Natural killer cell (primary cell): ENCODE measurements at regions not wholly inside any gene's neighbourhood (a gene's known extent, or its start where the extent isn't known, plus 50 kb on each side); places are given as distances from the start of the nearest gene placed in this dataset.

Experiments
- ATAC-seq, 3 donors: fragments of 150-1000 bp in 2 of 3; fragments of 200-7000 bp in 1 of 3; cut with Tn5 transposase; 1 replicate in 1 of 3; 2 replicates in 2 of 3; pipeline ENCODE4 v1.10.0; 2021; ENCODE audit warnings: mild to moderate bottlenecking in 2 of 3, moderate library complexity in 2 of 3
- DNase-seq, 2 donors: peaks; one replicate each; pipeline versions ENCODE4 v3.0.0 to v3.0.0-alpha.2; 2013 to 2021; ENCODE audit warnings: mixed read lengths in 1 of 2
- H3K27ac ChIP-seq: one replicate; pipeline ENCODE4 v1.5.1; 2013; ENCODE audit warnings: mild to moderate bottlenecking, low read length
- H3K27me3 ChIP-seq: one replicate; pipeline ENCODE4 v1.6.1; 2013; ENCODE audit warnings: low read length; ENCODE audit not compliant: control insufficient read depth, insufficient read depth
- H3K36me3 ChIP-seq: one replicate; pipeline ENCODE4 v1.6.1; 2013; ENCODE audit warnings: low read length; ENCODE audit not compliant: control insufficient read depth, insufficient read depth
- H3K4me1 ChIP-seq: one replicate; pipeline ENCODE4 v1.6.1; 2013; ENCODE audit warnings: low read length; ENCODE audit not compliant: control insufficient read depth, insufficient read depth
- H3K4me3 ChIP-seq: one replicate; pipeline ENCODE4 v1.5.1; 2013; ENCODE audit warnings: low read length
- H3K9me3 ChIP-seq: one replicate; pipeline ENCODE4 v1.6.1; 2013; ENCODE audit warnings: low read length; ENCODE audit not compliant: control insufficient read depth, insufficient read depth
- H3K27ac Mint-ChIP-seq, 2 donors: one replicate each; pipeline ENCODE4 v1.8.0; 2022; ENCODE audit warnings: mild to moderate bottlenecking in 2 of 2, mixed read lengths in 2 of 2, moderate library complexity in 1 of 2
- H3K27me3 Mint-ChIP-seq, 2 donors: one replicate each; pipeline ENCODE4 v1.8.0; 2022; ENCODE audit warnings: low read depth in 2 of 2, mixed read lengths in 2 of 2
- H3K36me3 Mint-ChIP-seq: one replicate; pipeline ENCODE4 v1.8.0; 2022; ENCODE audit warnings: mixed read lengths
- H3K4me1 Mint-ChIP-seq, 2 donors: one replicate each; pipeline ENCODE4 v1.8.0; 2022; ENCODE audit warnings: mixed read lengths in 2 of 2
- H3K4me3 Mint-ChIP-seq: one replicate; pipeline ENCODE4 v1.8.0; 2022; ENCODE audit warnings: mild to moderate bottlenecking, moderate library complexity, mixed read lengths
- H3K9me3 Mint-ChIP-seq, 2 donors: one replicate each; pipeline ENCODE4 v1.8.0; 2022; ENCODE audit warnings: mixed read lengths in 2 of 2
- CTCF ChIP-seq: fragments of 200-600 bp; IDR thresholded peaks from one replicate; pipeline ENCODE4 v1.8.0; 2022; ENCODE audit warnings: antibody characterized with exemption
- WGBS: methylation state at CpG from one replicate; pipeline ENCODE4 v1.1.7; 2013; ENCODE audit warnings: missing lambda C conversion rate; ENCODE audit not compliant: insufficient coverage; 5-methylcytosine and 5-hydroxymethylcytosine counted together
- intact Hi-C: fragments of 100-400 bp; cut with micrococcal nuclease; formaldehyde crosslinking; loops from one replicate; pipeline ENCODE4 v1.14.2; 2022

- peaks cover 20 to 23% of the 10 kb centered on the region in 2 donors for H3K27me3 Mint-ChIP-seq
- Histone ChIP-seq H3K27ac (no peak overlapping the region), H3K36me3 (no peaks in the 10 kb centered on the region), H3K27me3 (peaks cover 2% of the 10 kb centered on the region), H3K4me1 (no peaks in the 10 kb centered on the region), H3K9me3 (no peaks in the 10 kb centered on the region), H3K4me3 (no peak overlapping the region)
- no peak for TF ChIP-seq CTCF
- DNase-seq (no peak), ATAC-seq (no peak)
- no peak overlapping the region for H3K4me3 Mint-ChIP-seq
- no peaks in the 10 kb centered on the region for H3K36me3 Mint-ChIP-seq
- no peaks in the 10 kb centered on the region for H3K9me3 Mint-ChIP-seq
- WGBS, result 100% methylated on average over 1 of the region's 1 CpG
- H3K27ac Mint-ChIP-seq, result no peak overlapping the region
- intact Hi-C loops, result no loop called here
- H3K4me1 Mint-ChIP-seq, result no peaks in the 10 kb centered on the region
Observed at GRCh38 chr10:75331081-75331480, 70.5 kb downstream of the ZNF503 start.

GRCh38 chr10:75329190-75329745, 72.3 kb downstream of the ZNF503 start:
- 88% methylated on average over 2 of the region's 2 CpGs for WGBS
- Mint-ChIP-seq H3K9me3 (no peaks in the 10 kb centered on the region), H3K27ac (no peak overlapping the region), H3K36me3 (no peaks in the 10 kb centered on the region), H3K4me1 (no peaks in the 10 kb centered on the region), H3K4me3 (no peak overlapping the region), H3K27me3 (peaks cover 18 to 32% of the 10 kb centered on the region in 2 donors)
- Histone ChIP-seq H3K4me3 (no peak overlapping the region), H3K9me3 (no peaks in the 10 kb centered on the region), H3K27ac (no peak overlapping the region), H3K4me1 (no peaks in the 10 kb centered on the region), H3K27me3 (peaks cover 2% of the 10 kb centered on the region), H3K36me3 (no peaks in the 10 kb centered on the region)
- no peak for TF ChIP-seq CTCF
- ATAC-seq (no peak), DNase-seq (no peak)
- intact Hi-C loops, result no loop called here

- ATAC-seq, result no peak
- Mint-ChIP-seq H3K36me3 (no peaks in the 10 kb centered on the region), H3K4me1 (no peaks in the 10 kb centered on the region), H3K27ac (no peak overlapping the region), H3K9me3 (peaks cover 3% of the 10 kb centered on the region in 2 donors), H3K27me3 (peaks cover 15 to 32% of the 10 kb centered on the region in 2 donors), H3K4me3 (no peak overlapping the region)
- TF ChIP-seq CTCF, result no peak
- intact Hi-C loops, result no loop called here
- no peak for DNase-seq
- no peaks in the 10 kb centered on the region for H3K4me1 ChIP-seq
- H3K36me3 ChIP-seq, result no peaks in the 10 kb centered on the region
- H3K27ac ChIP-seq, result no peak overlapping the region
- no peak overlapping the region for H3K4me3 ChIP-seq
- peaks cover 2% of the 10 kb centered on the region for H3K9me3 ChIP-seq
- H3K27me3 ChIP-seq, result no peaks in the 10 kb centered on the region
Observed at GRCh38 chr10:75326306-75326705, 75.3 kb downstream of the ZNF503 start.

GRCh38 chr10:75319274-75319673, 82.3 kb downstream of the ZNF503 start:
- H3K9me3 Mint-ChIP-seq, result peaks cover 9 to 15% of the 10 kb centered on the region in 2 donors

More at GRCh38 chr10:75319274-75319673, 82.3 kb downstream of the ZNF503 start:
- H3K4me3 Mint-ChIP-seq, result no peak overlapping the region
- DNase-seq (no peak), ATAC-seq (no peak)
- no peaks in the 10 kb centered on the region for H3K4me1 Mint-ChIP-seq
- Histone ChIP-seq H3K4me3 (no peak overlapping the region), H3K9me3 (peaks cover 8% of the 10 kb centered on the region), H3K27me3 (no peaks in the 10 kb centered on the region), H3K27ac (no peak overlapping the region), H3K4me1 (no peaks in the 10 kb centered on the region), H3K36me3 (no peaks in the 10 kb centered on the region)
- intact Hi-C loops, result no loop called here
- H3K36me3 Mint-ChIP-seq, result peaks cover 11% of the 10 kb centered on the region
- H3K27ac Mint-ChIP-seq, result no peak overlapping the region
- TF ChIP-seq CTCF, result no peak
- H3K27me3 Mint-ChIP-seq, result peaks cover 5 to 9% of the 10 kb centered on the region in 2 donors
